ENCODE measurements at regions not wholly inside any gene's neighbourhood (a gene's known extent, or its start where the extent isn't known, plus 50 kb on each side); places are given as distances from the start of the nearest gene placed in this dataset.

- no peak for TF ChIP-seq CHD1 (IDR thresholded peaks at IDR 0.05; ENCODE audit: low read depth, low read length)
- TF ChIP-seq, protein P1, sequence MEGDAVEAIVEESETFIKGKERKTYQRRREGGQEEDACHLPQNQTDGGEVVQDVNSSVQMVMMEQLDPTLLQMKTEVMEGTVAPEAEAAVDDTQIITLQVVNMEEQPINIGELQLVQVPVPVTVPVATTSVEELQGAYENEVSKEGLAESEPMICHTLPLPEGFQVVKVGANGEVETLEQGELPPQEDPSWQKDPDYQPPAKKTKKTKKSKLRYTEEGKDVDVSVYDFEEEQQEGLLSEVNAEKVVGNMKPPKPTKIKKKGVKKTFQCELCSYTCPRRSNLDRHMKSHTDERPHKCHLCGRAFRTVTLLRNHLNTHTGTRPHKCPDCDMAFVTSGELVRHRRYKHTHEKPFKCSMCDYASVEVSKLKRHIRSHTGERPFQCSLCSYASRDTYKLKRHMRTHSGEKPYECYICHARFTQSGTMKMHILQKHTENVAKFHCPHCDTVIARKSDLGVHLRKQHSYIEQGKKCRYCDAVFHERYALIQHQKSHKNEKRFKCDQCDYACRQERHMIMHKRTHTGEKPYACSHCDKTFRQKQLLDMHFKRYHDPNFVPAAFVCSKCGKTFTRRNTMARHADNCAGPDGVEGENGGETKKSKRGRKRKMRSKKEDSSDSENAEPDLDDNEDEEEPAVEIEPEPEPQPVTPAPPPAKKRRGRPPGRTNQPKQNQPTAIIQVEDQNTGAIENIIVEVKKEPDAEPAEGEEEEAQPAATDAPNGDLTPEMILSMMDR (conservative IDR thresholded peaks at IDR 0.05; ENCODE audit: low read depth, low read length), result no peak
- TF ChIP-seq CEBPB (IDR thresholded peaks at IDR 0.05; ENCODE audit: low read depth, low read length), result no peak
- TF ChIP-seq RFX5 (IDR thresholded peaks at IDR 0.05; ENCODE audit: low read depth, low read length), result no peak
- no peak for TF ChIP-seq SMC3 (IDR thresholded peaks at IDR 0.05; ENCODE audit: low read depth, low read length)
- TF ChIP-seq RCOR1 (IDR thresholded peaks at IDR 0.05; ENCODE audit: insufficient replicate concordance, low read length), result no peak
- TF ChIP-seq POLR2A (IDR thresholded peaks at IDR 0.05; ENCODE audit: low read depth, low read length), result no peak
- no peak for TF ChIP-seq MXI1 (IDR thresholded peaks at IDR 0.05; ENCODE audit: borderline replicate concordance, low read depth, low read length)
- TF ChIP-seq RAD21 (IDR thresholded peaks at IDR 0.05; ENCODE audit: low read length), result no peak
These were observed 138.9 kb upstream of the PARP11 start for GRCh38 chr12:4012073-4012472.

Measured in IMR-90 (cell line).